NOMO-1 treated with DMSO at 0.1 percent for 48 hours (cell line): ENCODE measurements at regions not wholly inside any gene's neighbourhood (a gene's known extent, or its start where the extent isn't known, plus 50 kb on each side); places are given as distances from the start of the nearest gene placed in this dataset.
"Not testable (repeated sequence)": the region's sequence is repeated elsewhere in the genome, so short reads cannot be mapped to it uniquely, and the experiment has no call there.

ENCODE experiments used
- DNase-seq: peaks from one replicate; lab custom pipeline; 2025; ENCODE audit not compliant: unreplicated experiment; lab: John Stamatoyannopoulos, UW

DNA sequence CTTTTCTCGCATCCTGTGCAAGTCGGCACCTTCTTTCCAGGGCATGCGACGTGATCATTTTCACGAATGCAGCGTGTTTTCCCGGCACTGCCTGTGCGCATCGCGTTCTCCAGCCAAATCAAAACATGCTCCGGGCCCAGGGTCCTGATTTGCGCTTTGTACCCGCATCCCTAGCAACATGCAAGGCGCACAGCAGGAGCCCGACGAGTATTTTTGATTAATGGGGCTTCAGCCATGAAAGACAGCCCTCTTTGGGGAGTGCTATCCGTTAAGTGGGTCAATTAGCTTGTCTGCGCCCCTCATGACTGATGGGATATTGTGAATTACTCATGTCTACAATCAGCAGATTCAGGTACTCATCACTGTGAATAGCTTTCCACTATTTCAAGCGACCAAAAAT, 243.3 kb upstream of the RNF32 start:
- no peak for DNase-seq

DNA sequence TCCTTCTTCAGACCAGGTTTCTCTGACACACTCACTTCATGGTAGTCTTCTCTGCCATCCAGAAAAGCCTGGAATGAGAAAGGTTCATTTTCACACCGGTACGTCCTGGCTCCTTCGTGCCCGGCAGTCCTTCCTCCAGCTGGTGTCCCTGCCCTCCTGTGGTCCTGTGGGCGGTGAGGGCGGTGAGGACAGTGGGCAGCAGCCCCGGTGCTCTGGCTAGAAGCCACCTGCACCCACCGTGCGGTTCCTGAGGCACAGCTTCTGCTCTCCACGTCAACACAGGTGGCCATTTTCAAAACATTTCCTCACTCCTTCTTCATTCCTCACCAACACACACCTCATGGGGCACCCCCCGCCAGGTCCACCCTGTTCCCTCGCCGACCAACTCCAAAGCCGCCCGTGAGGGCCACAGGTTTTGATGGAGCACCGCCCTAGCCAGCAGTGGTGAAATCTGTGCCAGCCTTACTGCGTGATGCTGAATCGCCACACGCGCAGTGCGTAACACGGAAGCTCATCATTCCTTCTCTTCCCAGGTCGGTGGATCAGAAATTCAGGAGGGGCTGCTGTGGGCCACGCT, 251.4 kb upstream of the RNF32 start:
- DNase-seq = no peak

DNA sequence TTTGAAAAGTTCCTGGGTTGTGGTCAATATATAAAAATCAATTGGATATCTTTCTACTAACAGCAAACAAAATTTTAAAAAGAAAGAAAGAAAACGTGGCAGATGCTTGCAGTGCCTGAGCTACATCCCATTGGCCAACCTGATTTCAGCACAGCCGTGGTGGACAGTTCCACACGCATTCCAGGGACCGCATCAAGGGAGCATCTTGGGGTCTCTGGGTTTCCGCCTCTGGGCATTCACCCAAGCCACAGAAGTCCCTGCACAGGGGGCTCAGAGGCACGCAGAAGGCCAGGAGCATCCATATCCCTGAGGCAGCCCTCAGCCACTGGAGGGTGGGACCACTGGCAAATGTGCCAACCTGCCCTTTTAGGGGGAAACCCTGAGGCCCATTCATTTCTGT, 254.5 kb upstream of the RNF32 start:
- no peak for DNase-seq

DNA sequence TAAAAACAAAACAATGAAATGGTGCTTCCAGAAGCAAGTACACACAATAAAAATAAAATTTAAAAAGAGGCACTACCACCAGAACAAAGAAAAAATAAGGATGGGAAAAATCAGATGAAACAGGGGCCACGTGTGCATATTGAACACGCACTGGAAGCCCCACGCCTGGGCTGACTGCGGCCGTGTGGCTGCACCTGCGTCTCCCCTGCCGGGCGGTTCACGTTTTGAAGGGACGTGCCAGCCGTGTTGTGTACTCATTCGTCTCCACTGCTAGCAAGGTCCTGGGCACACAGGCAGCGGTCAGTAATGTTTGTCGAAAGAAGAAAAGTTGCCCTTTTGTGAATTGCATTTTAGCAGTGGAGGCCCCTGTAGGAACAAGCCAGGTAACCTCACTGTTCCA, 255.9 kb upstream of the RNF32 start:
- no peak for DNase-seq

GRCh38 chr7:156383526-156383925, 257.0 kb upstream of the RNF32 start:
- no peak for DNase-seq

DNA sequence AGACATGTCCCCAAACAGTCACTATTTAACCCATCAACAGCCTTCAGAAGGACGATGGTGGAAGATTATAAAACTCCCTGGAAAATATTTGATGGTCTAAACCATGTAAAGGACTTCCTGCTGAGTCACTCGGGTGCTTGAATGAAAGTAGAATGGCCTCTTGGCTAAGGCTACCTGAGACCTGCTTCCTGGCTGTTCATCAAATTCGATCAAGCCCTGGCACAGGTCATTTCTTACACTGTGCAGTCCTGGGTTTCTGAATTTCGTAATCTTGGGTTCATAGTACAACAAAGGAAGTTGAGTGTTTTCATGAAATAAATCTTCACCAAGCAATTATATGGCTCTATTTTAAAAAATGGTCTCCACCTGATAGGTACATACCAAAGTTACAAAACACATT, 260.3 kb upstream of the RNF32 start:
- DNase-seq = no peak

- DNase-seq = no peak
Observed at GRCh38 chr7:156379324-156380070, 261.1 kb upstream of the RNF32 start.

DNA sequence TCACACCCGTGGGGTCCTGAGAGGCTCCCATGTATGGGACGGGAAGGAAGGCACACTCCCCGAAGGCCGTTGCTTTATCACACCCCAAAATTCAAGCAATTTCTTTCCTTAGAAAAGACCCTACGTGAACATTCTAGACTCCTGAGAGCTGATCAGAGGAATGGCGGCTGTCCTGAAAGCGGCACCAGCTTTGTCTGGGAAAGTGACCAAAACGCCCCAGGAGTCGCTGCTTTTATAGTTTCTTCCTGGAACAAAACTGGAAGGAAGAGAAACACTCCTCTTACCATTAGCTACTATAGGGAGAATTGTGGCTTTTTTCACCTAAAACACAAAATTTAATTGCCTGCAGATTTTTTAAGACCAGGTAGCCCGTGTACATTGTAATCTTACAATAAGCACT, 261.8 kb upstream of the RNF32 start:
- DNase-seq = no peak

DNA sequence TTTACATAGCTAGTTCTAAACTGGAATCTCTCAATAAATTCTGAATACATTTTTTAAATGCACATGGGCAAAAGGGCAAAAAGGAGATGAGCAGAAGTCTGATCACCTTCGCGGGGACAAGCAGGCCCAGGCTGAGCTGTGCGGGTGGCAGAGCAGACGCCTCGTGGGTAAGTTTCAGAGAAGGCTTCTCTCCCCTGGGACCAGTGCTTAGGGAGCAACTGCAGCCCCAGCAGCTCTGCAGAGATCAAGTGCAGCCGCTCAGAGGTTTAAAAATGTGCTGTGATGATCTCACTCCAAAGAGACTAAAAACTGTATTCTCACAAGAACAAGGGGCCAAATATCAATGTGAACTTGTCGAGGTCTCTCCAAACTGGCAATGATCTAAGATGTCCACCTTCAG, 264.3 kb upstream of the RNF32 start:
- no peak for DNase-seq

DNA sequence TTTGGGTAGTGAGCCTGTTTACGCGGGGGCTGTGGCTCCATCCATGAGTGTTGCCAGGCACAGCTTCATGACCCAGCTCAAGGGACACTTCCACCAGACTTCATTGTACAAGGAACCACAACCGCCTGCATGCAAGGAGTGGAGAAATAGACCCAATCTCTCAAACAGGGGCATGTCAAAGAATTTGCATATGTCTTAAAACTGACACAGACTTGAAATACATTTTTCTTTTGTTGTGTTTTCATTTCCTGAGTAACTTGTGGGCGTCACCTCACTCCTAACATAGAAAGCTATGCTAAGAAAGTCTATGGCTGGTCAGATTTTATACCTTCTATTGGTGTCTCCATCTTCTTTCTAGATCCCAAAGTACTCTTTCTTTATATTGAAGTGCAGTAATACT, 266.2 kb upstream of the RNF32 start:
- DNase-seq = no peak

DNA sequence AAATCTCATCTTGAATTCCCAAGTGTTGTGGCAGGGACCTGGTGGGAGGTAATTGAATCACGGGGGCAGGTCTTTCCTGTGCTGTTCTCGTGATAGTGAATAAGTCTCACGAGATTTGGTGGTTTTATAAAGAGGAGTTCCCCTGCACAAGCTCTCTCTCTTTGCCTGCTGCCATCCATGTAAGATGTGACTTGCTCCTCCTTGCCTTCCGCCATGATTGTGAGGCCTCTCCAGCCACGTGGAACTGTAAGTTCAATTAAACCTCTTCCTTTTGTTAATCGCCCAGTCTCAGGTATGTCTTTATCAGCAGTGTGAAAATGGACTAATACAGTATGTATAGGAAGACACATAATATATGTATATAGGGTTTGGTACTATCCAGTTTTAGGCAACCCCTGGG, 270.6 kb upstream of the RNF32 start:
- not testable (repeated sequence) for DNase-seq

GRCh38 chr7:156368053-156368843, 272.3 kb upstream of the RNF32 start:
- no peak for DNase-seq

DNA sequence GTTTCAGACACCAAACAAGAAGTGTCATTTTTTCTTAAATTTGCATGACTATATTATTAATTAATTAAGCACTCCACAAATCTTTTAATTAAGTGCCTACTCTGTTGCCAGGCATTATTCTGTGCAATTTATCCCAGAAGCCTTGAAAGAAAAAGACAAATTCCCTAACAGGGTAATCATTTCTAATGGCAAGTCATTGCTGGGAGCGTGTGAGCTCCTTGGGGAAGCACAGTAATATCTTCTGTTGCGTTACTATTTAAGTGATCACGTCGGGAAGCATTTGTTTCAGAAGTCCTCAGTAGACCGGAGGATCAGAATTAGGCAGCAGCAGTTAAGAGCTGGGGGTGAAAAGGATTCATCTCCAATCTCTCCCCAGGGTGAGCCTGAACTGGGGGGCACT, 276.8 kb upstream of the RNF32 start:
- no peak for DNase-seq

DNA sequence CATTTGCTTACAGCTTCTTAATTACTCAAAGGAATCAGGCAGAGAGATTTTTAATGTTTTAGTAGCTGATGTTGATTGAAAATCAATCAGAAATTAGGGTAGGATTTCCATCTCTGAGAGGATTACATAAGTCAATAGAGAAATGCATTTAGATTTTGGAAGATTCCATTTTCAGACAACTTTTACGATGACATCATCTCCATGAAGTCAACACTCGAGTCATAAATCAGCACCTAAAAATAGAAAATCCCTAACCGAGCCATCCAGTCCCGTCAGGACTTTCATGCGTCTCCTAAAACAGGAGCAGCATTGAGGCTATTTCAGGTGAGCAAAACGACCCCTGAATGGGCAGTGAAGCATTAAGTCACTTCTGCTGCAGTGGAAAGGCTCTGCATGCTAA, 279.7 kb upstream of the RNF32 start:
- DNase-seq = no peak

DNA sequence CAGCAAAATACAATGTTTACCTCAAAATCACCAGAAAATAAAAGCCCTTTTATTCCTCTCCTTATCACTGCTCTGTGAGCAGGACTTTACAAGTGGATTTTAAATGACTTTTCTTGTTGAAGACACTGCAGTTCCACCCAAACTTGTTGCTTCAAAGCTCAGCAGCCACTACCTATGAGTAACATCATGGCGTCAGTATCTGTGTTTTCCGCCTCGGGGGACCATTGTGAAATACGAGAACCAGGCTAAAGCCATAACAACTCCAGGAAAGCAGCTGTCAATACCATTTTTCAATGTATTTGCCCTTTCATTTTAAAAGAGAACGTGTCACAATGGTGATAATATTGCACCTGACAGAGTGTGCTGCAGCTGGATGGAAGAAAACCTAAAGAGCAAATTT, 284.0 kb upstream of the RNF32 start:
- no peak for DNase-seq

DNA sequence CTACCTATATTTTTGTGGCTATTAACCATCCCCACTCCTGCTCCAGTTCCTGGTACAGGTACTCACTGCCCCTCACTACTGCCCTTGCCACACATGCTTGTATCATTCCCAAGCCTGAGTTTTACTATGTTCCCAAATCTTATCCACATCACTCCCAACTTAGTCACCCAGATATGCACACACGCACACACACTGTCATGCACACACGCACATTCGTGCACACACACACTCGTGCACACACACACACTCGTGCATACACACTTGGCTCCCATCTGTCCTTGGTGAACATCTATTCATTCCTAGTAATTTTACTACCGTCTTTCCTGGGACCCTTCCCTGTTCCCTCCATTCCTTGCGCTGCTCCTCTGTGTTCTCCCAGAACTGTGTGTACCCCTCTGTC, 287.2 kb upstream of the RNF32 start:
- DNase-seq = no peak

GRCh38 chr7:156347703-156348248, 292.8 kb upstream of the RNF32 start:
- not testable (repeated sequence) for DNase-seq

DNA sequence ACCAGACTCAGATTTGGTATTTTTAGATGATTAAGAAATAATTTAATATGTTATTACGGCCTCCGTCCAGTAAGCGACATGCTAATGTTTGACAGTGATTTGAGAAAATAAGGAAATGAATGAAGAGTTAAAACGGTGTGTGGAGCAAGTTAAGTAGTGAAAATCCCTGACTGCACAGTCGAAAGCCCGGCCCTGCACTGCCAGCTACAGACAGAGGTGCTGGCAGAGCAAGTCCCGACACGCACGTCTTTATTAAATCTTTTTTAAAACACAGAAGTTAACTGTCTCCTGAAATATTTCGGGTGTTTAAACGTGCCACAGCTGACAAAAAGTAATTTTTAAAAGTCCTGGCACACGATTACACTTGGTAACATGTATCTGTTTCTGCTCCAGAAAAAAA, 293.4 kb upstream of the RNF32 start:
- no peak for DNase-seq

GRCh38 chr7:156344595-156344994, 296.0 kb upstream of the RNF32 start:
- no peak for DNase-seq

- DNase-seq = no peak
Observed at GRCh38 chr7:156334636-156335035, 305.9 kb upstream of the RNF32 start.

DNA sequence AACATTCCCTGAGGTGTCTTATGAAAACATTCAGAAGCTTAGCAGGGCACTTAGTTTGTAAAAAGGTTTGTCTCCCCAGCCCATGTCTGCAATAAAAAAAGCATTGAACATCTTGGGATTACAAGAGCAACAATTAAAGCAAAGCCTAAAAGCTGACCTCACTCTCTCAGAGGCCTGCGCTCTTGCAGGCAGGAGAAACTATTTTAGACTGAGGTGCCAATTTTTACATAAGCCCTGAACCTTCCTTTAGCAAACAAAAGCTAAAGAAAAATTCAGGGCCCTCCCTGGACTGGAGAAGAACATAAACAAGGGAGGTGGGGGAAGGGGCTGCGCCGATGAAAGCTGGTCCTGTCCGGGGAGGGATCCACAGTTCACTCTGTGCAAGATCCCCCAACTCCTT, 312.7 kb upstream of the RNF32 start:
- DNase-seq = no peak

- no peak for DNase-seq
Observed at GRCh38 chr7:156327474-156327873, 313.1 kb upstream of the RNF32 start.
